GM23248 (cell line): ENCODE measurements at regions not wholly inside any gene's neighbourhood (a gene's known extent, or its start where the extent isn't known, plus 50 kb on each side); places are given as distances from the start of the nearest gene placed in this dataset.

Source experiments
- EZH2 ChIP-seq: fragments of 200-600 bp; sonication (generic); IDR thresholded peaks from 2 replicates; pipeline ENCODE4 v1.6.1; 2018; ENCODE audit warnings: antibody characterized with exemption, mild to moderate bottlenecking; ENCODE audit not compliant: insufficient read depth, poor library complexity, severe bottlenecking
- EZH2phosphoT487 ChIP-seq: fragments of 200-600 bp; sonication (generic); IDR thresholded peaks from 2 replicates; pipeline ENCODE4 v1.6.1; 2018; ENCODE audit warnings: antibody characterized with exemption, moderate library complexity, mild to moderate bottlenecking, low read depth; ENCODE audit not compliant: insufficient read depth

- no peak for TF ChIP-seq EZH2
- TF ChIP-seq EZH2phosphoT487, result no peak
These were observed 132.8 kb upstream of the ZNF184 start for GRCh38 chr6:27605401-27606342.
